ENCODE measurements at regions not wholly inside any gene's neighbourhood (a gene's known extent, or its start where the extent isn't known, plus 50 kb on each side); places are given as distances from the start of the nearest gene placed in this dataset.
"Not testable (repeated sequence)": the region's sequence is repeated elsewhere in the genome, so short reads cannot be mapped to it uniquely, and the experiment has no call there.

DNA sequence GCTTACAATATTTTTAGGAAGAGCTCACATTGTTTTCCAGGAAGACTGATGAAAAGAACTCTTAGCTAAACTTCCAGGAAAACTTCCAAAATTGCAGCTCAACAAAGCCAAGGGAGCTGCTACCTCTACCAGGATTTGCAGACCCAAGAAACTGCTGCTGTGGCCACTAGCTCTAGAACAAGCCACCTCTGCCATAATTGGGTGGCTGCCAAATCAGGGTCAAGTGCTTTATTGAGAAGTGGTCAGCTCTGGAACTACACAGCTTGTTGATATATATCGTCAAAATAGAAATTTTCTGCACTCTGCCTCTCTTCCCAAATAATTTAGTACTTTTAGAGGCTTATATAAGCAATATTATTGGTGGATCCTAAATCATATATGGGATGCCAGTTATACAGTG lies 371.8 kb upstream of the CHORDC1 start:
- DNase-seq, result no peak

- no peak for DNase-seq
Observed at GRCh38 chr11:90593099-90593498, 370.2 kb upstream of the CHORDC1 start.

- no peak for DNase-seq
Observed at GRCh38 chr11:90590286-90590685, 367.4 kb upstream of the CHORDC1 start.

GRCh38 chr11:90589735-90590134 lies 366.9 kb upstream of the CHORDC1 start:
- DNase-seq, result no peak

GRCh38 chr11:90587896-90588295 lies 365.0 kb upstream of the CHORDC1 start:
- no peak for DNase-seq

- no peak for DNase-seq
Observed at GRCh38 chr11:90585491-90585890, 362.6 kb upstream of the CHORDC1 start.

GRCh38 chr11:90582999-90583398 lies 360.1 kb upstream of the CHORDC1 start:
- not testable (repeated sequence) for DNase-seq

DNA sequence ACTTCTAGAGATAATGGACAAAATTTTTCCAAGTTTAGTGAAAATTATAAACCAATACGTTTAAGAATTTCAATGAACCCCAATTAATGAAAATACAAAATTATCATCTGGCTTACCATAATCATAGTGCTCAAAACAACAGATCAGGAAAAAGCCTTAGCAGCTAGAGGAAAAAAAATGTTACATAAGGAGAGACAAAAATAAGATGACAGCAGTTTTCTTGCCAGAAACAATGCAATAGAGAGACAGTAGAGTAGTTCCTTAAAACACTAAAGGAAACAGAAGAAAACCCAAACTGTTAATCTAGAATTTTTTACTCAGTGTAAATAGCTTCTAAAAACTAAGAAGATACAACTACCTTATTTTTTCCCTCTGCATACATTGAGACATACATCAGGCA lies 341.7 kb upstream of the CHORDC1 start:
- DNase-seq, result no peak

DNA sequence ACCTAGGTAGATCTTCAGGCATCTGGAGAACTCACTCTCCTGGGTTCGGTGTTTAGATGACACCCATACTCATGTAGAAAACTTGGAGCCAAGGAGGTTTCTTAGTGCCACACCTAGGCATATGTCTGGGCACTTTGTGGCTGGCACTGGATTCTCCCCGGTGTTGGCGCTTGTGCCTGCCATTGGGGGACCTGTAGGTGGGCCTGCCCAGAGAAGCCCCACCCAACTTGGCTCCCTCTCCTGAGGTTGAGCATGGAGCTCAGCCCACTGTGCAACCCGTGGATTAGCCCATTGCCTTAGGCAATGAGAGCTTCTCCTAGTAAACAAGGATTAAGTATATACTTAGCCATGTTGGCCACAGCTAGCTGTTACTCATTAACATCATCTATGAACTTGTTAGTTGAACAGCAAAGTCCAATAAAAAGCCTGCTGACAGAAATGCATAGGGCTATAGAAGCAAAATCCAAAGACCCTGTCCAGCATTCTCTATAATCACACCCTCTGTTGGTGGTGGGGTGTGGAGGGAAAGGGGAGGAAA lies 335.5 kb upstream of the CHORDC1 start:
- DNase-seq, result no peak

- DNase-seq, result no peak
Observed at GRCh38 chr11:90556606-90557005, 333.8 kb upstream of the CHORDC1 start.

DNA sequence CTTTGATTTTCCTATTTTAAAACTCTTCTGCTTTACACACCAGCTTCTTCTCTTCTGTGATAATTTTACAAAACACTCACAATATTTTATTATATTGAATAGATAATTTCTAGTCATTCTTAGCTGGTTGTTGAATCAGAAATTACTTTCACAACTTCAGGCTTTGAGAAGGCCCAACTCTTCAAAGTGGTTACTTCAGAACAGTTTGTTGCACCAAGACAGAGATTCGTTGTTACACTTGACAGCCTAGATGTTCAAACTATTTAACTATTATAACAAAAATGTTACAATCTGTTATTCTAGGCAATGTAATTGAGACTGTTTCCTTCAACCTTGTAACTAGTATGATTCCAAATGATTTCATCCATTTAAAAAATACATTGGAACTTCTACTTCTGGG lies 333.2 kb upstream of the CHORDC1 start:
- DNase-seq, result no peak

- no peak for DNase-seq
Observed at GRCh38 chr11:90555477-90555876, 332.6 kb upstream of the CHORDC1 start.

GRCh38 chr11:90542092-90542491 lies 319.2 kb upstream of the CHORDC1 start:
- DNase-seq, result no peak

DNA sequence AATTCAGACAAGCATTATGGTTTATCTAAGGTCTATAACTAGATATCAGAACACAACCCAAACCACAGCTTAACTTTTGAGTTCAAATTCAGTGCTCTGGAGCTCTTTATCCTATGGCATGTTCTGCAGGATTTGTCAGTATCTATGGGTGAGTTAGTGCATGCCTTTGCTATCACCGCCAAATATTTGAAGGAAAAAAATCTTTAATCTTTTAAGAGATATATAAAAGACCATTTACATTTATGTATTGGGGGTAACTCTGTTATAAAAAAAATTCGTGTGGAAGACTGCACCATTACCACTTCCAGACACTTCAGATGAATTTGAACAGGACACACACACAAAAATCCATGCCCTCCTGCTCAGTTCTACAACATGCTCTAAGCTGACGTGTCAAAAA lies 313.5 kb upstream of the CHORDC1 start:
- DNase-seq, result no peak

DNA sequence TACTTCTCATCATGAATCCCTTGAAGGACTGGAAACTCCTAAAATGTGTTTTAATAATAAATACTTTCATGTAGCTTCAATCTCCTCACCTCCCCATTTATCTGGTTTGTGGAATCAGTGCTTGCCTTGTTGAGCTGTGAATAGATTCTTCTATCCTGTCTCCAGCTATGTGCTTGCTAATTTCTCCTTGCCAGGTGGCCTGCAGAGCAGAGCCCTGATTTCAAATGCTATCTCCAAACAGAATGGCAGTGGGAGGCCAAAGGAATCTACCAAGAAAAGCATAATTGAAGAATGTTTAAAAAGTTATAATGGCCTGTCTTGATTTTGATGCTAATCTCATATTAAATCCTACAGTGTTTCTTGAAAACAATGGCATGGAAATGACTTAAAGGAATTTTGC lies 309.3 kb upstream of the CHORDC1 start:
- no peak for DNase-seq

DNA sequence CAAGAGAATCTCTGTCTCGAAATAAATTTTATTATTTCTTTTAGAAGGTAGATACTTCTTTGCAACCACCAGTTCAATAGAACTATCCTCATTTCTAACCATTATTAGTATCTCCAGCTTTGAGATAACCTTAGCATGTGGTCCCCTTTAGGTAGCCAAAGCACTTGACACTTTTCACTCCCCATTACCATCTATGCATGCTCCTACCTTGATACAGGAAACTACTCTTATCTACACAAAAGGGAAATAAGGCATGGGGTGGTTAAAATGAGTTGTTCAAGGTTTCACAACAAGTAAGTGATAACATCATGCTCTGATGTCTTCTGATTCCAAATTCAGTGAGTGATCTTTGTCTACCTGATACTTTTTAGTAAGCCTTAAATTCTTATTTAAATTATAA lies 308.2 kb upstream of the CHORDC1 start:
- no peak for DNase-seq

GRCh38 chr11:90525962-90526361 lies 303.1 kb upstream of the CHORDC1 start:
- no peak for DNase-seq

GRCh38 chr11:90512846-90513245 lies 290.0 kb upstream of the CHORDC1 start:
- DNase-seq, result no peak

- no peak for DNase-seq
Observed at GRCh38 chr11:90510839-90511238, 288.0 kb upstream of the CHORDC1 start.

GRCh38 chr11:90500922-90501568 lies 278.2 kb upstream of the CHORDC1 start:
- DNase-seq, result no peak

DNA sequence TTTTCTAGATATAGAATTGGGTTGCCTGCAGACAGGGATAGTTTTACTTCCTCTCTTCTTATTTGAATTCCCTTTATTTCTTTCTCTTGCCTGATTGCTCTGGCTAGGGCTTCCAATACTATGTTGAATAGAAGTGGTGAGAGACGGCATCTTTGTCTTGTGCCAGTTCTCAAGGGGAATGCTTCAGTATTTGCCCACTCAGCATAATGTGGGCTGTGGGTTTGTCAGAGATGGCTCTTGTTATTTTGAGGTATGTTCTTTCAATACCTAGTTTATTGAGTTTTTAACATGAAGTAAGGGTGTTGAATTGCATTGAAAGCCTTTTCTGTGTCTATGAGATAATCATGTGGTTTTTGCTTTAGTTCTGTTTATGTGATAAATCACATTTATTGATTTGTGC lies 273.9 kb upstream of the CHORDC1 start:
- DNase-seq, result no peak

- no peak for DNase-seq
Observed at GRCh38 chr11:90493379-90493778, 270.5 kb upstream of the CHORDC1 start.

DNA sequence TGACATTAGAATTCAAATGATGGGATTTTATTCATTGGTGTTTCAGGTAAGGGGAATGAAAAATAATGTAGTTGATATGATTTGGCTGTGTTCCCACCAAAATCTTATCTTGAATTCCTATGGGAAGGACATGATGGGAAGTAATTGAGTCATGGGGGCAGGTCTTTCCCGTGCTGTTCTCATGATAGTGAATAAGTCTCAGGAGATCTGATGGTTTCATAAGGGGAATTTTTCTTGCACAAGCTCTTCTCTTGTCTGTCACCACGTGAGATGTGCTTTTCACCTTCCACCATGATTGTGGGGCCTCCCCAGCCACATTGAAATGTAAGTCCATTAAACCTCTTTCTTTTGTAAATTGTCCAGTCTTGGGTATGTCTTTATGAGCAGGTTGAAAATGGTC lies 268.6 kb upstream of the CHORDC1 start:
- DNase-seq, result no peak

DNA sequence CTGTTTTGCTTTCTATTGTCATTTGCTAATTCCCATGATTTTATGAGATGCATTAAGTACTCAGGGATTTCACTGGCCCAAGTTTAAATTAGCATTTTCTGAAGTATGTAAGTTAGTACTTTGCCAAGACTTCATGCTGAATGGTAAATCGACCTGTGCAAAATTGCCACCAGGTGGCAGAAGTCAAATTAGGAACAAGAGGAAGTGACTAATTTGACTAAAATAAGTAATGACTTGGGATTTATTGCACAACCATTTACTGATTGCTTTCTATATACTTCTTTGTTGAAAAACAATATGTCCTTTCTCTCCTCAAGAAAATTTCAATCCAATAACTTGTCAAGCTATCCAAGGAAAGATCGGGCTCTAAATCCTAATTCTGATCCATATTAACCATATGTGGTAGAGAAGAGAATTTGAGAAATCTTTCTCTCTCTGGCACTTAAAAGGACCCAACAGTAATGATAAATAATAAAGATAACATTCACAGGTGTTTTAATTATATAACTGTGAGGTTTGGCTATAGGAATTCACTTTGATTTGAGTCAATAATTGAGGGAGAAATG lies 253.7 kb upstream of the CHORDC1 start:
- peak; percentile 38 for DNase-seq

GRCh38 chr11:90468923-90469322 lies 246.1 kb upstream of the CHORDC1 start:
- no peak for DNase-seq
